Kidney glomerular epithelial cell (primary cell): ENCODE measurements at regions not wholly inside any gene's neighbourhood (a gene's known extent, or its start where the extent isn't known, plus 50 kb on each side); places are given as distances from the start of the nearest gene placed in this dataset.
"Not testable (repeated sequence)": the region's sequence is repeated elsewhere in the genome, so short reads cannot be mapped to it uniquely, and the experiment has no call there.

Experiments
- DNase-seq: peaks from one replicate; lab custom pipeline; 2025; lab: John Stamatoyannopoulos, UW

- DNase-seq, result no peak
Observed at GRCh38 chr12:114501474-114501807, 95.5 kb upstream of the TBX5 start.

GRCh38 chr12:114500775-114501473 is 95.0 kb upstream of the TBX5 start:
- DNase-seq, result no peak

GRCh38 chr12:114500131-114500530 is 94.2 kb upstream of the TBX5 start:
- DNase-seq, result no peak

- DNase-seq, result no peak
Observed at GRCh38 chr12:114499338-114499737, 93.4 kb upstream of the TBX5 start.

- DNase-seq, result no peak
Observed at GRCh38 chr12:114491916-114492315, 86.0 kb upstream of the TBX5 start.

GRCh38 chr12:114484822-114485459 is 79.0 kb upstream of the TBX5 start:
- DNase-seq, result not testable (repeated sequence)

- DNase-seq, result no peak
Observed at GRCh38 chr12:114483996-114484395, 78.1 kb upstream of the TBX5 start.

- DNase-seq, result no peak
Observed at GRCh38 chr12:114481200-114481535, 75.2 kb upstream of the TBX5 start.

GRCh38 chr12:114480337-114481199 is 74.6 kb upstream of the TBX5 start:
- DNase-seq, result no peak

GRCh38 chr12:114479831-114480230 is 73.9 kb upstream of the TBX5 start:
- DNase-seq, result no peak

- no peak for DNase-seq
Observed at GRCh38 chr12:114478865-114479264, 72.9 kb upstream of the TBX5 start.

GRCh38 chr12:114477989-114478395 is 72.0 kb upstream of the TBX5 start:
- no peak for DNase-seq

- no peak for DNase-seq
Observed at GRCh38 chr12:114476159-114476558, 70.2 kb upstream of the TBX5 start.

- no peak for DNase-seq
Observed at GRCh38 chr12:114473717-114474116, 67.8 kb upstream of the TBX5 start.

GRCh38 chr12:114473018-114473417 is 67.1 kb upstream of the TBX5 start:
- DNase-seq, result no peak

GRCh38 chr12:114457620-114458019 is 51.7 kb upstream of the TBX5 start:
- DNase-seq, result no peak
